NCI-H128 (cell line): ENCODE measurements at regions not wholly inside any gene's neighbourhood (a gene's known extent, or its start where the extent isn't known, plus 50 kb on each side); places are given as distances from the start of the nearest gene placed in this dataset.

ENCODE experiments used
- DNase-seq: peaks from one replicate; lab custom pipeline; 2025; ENCODE audit not compliant: unreplicated experiment; lab: John Stamatoyannopoulos, UW

- no peak for DNase-seq
These were observed 688.6 kb upstream of the SEMA6A start for GRCh38 chr5:117263231-117263630.

- DNase-seq: no peak
These were observed 688.0 kb upstream of the SEMA6A start for GRCh38 chr5:117262572-117263131.

- DNase-seq: no peak
These were observed 687.4 kb upstream of the SEMA6A start for GRCh38 chr5:117261948-117262571.

- no peak for DNase-seq
These were observed 680.8 kb upstream of the SEMA6A start for GRCh38 chr5:117255211-117256027.

GRCh38 chr5:117252566-117252965, 677.9 kb upstream of the SEMA6A start:
- no peak for DNase-seq

GRCh38 chr5:117249086-117249815, 674.6 kb upstream of the SEMA6A start:
- no peak for DNase-seq

DNA sequence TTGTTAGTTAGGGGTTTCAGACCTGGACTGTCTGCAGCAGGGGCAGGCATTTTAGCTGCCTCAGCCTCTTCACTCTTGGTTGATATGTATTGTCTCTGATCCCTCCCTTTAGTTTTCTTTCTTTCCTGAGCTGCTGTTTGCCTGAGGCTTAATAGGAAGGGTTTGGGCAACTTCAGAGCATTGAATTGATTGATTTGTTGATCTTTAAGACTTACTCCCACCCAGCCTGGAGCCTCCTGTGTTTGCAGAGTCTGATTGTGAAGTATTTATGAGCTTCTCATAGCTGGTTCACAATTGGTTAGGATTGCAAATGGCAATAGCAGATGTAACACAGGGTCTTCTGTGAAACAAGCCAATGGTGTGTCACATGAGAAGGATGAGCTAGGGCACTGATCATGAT, 671.8 kb upstream of the SEMA6A start:
- no peak for DNase-seq

DNA sequence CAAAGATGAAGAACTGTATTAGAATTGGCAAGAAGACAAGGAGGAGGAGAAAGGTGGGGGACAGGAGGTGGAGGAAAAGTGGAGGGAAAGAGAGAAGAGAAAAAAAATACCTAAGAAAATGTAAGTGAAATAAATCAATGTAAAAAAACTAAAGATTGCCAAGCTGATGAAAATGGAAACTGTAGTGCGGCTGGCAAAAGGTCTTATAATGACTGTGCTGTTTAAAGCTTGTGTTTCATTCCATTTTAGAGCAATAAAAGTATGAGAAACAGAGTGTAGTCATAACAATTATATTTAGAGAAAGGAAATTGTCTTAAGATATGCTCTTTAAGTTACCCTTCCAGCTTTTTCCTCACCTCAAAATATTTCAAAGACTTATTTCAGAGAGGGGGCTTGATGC, 670.5 kb upstream of the SEMA6A start:
- no peak for DNase-seq

DNA sequence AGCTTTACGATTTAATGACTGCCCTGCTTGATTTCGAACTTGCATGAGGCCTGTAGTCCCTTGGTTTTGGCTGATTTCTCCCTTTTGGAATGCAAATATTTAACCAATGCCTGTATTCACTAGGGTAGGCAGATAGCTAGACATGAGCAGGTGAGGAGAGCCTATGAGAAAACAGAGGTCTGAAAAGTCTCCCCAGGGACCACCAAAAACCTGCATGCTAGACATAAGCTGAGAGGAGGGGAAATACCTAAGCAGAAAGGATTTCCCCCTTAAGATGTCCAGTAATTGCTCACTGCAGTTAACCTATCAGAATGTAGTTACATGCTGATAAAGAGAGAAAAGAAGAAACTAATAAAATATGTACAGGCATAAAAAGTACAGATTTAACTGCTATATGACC, 667.4 kb upstream of the SEMA6A start:
- DNase-seq: no peak

GRCh38 chr5:117236941-117237340, 662.3 kb upstream of the SEMA6A start:
- no peak for DNase-seq

GRCh38 chr5:117235786-117236185, 661.2 kb upstream of the SEMA6A start:
- DNase-seq: no peak

- DNase-seq: no peak
These were observed 655.8 kb upstream of the SEMA6A start for GRCh38 chr5:117230375-117230774.

- DNase-seq: no peak
These were observed 646.1 kb upstream of the SEMA6A start for GRCh38 chr5:117220730-117221129.

- no peak for DNase-seq
These were observed 644.2 kb upstream of the SEMA6A start for GRCh38 chr5:117218789-117219188.

DNA sequence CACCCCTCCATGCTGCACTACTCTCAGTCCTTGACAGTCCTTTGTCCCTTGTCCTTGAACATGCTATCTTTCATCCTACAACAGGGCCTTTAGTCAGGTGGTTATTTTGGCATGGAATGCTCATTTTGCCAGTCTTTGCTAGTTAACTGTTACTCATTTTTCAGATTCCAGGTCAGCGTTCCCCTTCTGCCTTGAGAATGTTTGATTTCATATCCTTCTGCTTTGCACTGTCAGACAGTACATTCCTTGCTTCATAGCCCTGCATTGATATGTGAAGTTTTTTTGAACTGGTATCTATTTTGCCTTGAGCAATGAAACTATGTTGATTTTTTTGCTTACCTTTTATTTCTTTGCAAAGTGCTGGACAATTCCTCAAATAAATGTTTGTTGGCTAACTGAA, 638.2 kb upstream of the SEMA6A start:
- DNase-seq: no peak

- no peak for DNase-seq
These were observed 636.2 kb upstream of the SEMA6A start for GRCh38 chr5:117210796-117211195.

- DNase-seq: no peak
These were observed 634.9 kb upstream of the SEMA6A start for GRCh38 chr5:117209479-117209878.

DNA sequence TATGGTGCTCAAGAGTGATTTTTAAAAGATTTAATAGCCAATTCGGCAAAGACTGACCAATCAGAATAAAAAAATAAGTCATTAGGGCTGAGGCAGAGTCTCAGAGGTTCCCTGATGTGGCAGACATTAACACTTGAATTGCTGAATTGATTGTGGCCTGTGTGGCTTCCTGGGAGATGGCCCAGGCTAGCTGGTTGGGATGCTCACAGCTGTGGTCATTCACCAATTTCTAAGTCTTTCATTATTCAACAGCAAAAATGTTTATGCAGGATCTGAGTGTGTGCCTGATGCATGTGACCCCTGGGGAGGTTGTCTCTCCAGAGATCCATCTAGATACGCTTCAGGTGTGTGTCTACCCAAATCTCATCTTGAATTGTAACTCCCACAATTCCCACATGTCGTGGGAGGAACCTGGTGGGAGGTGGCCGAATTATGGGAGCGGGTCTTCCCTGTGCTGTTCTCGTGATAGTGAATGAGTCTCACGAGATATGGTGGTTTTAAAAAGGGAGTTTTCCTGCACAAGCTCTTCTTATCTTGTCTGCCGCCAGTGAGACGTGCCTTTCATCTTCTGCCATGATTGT, 632.6 kb upstream of the SEMA6A start:
- DNase-seq: no peak

- no peak for DNase-seq
These were observed 631.3 kb upstream of the SEMA6A start for GRCh38 chr5:117205894-117206293.

DNA sequence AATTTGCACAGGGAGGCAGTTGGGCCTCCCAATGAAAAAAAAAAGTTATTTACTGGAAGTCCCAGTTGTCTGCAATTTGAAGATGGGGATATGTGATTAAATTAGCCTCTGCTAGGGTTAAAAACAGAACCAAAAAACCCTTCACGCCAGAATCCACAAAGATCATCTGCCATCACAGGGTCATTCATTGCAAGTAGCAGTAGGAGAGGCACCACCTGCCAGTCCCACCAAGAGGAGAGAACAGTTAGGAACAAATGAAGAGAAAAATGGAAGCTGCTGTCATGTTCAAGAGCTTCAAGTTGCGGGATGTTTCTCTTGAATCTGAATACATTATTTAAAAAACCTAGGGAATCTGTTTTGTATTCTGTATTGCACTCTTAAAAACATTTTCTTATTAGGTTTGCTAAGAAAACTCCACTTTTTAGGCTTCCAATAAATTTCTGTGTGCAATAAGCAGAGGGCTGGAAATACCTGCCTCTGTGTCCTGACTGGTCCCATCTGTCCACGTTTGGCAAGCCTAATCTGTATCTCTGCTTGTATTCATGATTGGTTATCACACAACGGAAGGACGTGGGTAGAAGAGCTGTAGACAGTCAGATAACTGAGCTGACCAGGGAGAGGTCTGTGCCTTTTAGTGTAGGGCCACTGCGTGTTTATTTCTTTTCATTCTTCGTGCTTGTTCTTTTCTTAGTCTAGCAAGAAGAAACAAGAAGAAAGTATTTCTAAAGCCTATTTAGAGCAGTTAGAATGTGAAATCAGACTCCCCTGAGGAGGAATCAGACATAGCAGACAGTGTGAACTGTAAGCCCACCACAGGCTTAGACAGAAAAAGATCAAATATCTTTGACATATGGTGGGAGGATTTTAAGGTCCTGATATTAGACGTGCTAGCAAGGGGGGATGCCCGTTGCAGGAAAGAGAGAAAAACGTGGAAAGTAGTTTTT, 630.6 kb upstream of the SEMA6A start:
- DNase-seq: no peak
